ENCODE measurements at regions not wholly inside any gene's neighbourhood (a gene's known extent, or its start where the extent isn't known, plus 50 kb on each side); places are given as distances from the start of the nearest gene placed in this dataset.

- DNase-seq = no peak
Measured at GRCh38 chr4:66667249-66667648, 878.1 kb downstream of the CENPC start.

GRCh38 chr4:66662620-66663019 is 882.7 kb downstream of the CENPC start:
- DNase-seq = no peak

DNA sequence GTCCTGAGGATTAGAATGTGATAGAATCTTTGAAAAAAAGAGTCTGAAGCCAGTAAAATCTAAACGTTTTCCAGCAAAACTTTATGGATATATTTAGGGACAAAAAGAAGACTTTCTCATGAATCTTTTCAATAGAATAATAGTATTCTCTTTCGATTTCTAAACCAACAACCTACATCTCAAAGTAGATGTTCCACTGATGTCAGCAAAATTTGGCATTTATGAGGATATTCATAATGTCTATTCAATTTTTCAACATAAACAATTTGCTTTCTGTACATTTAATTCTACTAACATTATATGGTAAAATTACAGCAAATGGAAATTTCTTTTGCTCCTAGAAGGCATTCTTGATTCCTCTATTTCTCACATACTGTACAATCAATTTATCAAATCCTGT is 886.5 kb downstream of the CENPC start:
- DNase-seq = no peak

DNA sequence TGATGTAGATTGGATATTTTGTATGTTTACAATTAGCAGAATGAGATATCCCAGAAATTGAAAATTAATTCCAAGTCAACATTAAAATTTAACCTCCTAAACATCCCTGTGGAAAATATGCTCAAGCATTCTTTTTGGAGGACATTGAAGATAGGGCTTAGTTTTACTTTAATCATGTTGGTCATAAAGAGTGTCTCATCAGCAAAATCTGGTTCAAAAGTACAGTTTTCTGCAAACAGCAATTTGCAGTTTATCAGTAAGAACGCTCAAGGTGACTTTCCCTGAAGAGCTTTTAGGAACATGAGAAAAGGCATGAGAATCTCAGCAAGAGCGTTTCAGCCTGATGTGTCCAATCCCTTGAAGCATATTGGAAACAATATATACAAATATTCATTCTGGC is 889.8 kb downstream of the CENPC start:
- no peak for DNase-seq

GRCh38 chr4:66653937-66654336 is 891.4 kb downstream of the CENPC start:
- no peak for DNase-seq

DNA sequence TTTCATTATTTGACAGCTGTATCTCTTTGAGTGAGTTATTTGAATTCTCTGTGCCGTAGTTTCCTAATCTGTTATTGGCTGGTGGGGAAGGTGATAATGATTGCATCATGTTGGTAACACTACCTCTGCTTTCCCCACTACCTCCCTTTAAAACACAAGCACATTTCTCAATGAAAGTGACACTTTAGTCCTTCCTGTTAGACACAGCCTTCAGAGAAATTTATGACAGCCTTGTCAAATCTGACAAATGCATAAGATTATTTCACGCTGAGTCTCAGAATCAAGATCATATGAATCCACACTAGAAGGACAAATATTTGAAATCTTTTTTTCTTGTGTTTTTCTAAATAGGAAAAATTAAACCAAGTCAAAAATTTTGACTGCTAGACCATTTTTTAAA is 896.1 kb downstream of the CENPC start:
- DNase-seq = no peak

- no peak for DNase-seq
Measured at GRCh38 chr4:66647926-66648325, 897.4 kb downstream of the CENPC start.

- DNase-seq = no peak
Measured at GRCh38 chr4:66647476-66647875, 897.8 kb downstream of the CENPC start.

- DNase-seq = no peak
Measured at GRCh38 chr4:66640233-66640990, 904.9 kb downstream of the CENPC start.

DNA sequence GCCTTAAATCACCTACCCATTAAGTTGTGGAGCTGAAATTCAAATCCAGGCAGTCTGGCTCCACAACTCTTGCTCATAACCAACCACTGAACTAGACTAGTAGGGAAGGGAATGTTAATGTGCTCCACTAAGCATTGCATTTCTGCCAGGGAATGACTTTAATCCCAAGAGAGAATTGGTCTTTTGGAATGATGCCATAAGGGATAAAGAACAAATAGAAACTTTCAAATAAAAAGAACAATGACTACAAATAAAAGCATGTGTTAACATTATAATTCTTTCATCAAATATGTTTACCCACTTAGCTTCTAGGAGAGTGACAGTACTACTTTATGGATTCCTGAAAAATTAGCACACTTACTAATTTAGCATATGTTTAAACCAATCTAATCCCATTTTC is 905.9 kb downstream of the CENPC start:
- no peak for DNase-seq

DNA sequence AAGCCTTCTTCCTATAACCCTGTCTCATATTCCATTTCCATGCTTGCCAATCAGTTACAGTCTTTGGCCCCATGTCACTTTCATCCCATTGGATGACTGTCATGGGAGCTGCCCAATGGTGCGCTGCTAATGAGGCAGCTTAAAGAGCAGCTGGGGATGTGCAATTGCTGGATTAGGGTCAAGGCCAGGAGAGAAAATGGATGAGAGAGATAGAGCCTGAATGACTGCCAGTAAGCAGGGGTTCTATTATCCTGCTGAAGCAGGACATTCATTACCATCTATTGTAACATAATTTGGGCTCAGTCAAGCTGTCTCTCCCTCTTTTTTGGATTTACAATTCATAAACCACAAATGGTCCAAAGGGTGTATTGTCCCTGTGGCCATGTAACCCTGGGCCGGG is 909.0 kb downstream of the CENPC start:
- no peak for DNase-seq

DNA sequence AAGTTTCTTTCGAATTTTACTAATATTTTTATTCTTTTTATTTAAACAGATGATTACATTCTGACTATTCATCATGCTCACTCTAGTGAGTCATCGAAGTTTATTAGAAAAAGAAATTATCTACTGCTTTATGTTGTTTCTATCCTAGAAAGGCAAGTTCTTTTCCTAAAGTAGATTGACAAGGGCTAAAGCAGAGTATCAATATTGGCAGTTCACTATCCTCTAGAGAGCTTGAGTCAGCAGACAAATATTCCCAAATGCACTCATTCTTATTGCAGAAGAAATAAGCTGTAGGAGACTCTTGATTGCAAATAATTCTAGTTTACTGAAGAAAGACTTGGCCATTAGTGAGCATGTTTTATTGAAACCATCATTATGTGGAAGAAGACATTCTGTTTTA is 911.8 kb downstream of the CENPC start:
- no peak for DNase-seq

DNA sequence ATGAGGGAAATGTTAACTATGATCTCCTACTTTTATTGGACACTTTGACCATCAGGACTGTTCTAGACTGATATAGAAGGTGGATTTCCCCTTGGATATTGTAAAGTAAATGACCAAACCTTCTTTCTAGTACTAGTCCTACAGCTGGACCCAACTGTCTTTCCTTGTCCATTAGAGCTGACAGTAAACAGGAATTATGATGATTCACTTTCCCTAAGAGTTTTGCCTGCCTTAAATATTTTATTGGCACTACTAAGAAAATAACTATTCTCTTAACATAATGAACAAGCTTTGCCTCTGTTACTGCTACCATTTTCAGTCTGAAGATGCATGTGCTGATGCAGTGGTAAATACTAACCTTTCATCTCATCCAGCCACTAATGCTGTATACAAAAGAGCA is 915.4 kb downstream of the CENPC start:
- DNase-seq = no peak

DNA sequence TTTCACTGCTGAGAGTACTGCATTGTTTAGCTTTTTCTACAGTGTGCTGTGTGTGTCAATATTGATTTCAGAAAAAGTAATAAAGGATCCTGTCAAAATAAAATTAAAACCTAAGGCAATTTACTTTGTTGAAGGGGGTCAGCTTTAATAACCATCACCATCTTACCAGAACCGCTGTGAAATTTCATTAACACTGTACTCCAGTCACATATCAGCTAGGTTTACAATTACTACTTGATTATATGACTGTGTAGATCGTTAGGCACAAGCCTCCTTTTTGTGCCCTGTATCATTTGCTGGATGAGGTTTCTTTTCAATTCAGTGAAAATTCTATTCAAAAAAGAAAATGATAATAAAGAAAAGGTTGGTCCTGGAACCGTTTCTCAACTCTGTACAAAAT is 917.2 kb downstream of the CENPC start:
- DNase-seq = no peak

GRCh38 chr4:66625480-66625879 is 919.8 kb downstream of the CENPC start:
- DNase-seq = no peak

GRCh38 chr4:66613591-66613990 is 931.7 kb downstream of the CENPC start:
- no peak for DNase-seq

DNA sequence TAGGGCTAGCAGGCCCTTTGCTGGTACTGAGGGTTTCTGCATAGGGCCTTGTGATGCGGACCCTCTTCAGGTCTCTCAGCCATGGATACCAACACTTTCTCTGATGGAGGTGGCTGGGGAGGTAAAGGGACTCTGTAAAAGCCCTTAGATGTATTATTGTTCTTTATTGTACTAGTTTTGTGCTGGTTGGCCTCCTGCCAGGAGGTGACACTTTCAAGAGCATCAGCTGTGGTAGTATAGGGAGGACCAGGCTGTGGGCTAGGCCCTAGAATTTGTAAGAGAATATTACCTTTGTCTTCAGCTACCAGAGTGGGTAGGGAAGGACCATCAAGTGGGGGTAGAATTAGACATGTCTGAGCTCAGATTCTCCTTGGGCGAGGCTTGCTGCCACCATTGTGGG is 936.3 kb downstream of the CENPC start:
- no peak for DNase-seq

DNA sequence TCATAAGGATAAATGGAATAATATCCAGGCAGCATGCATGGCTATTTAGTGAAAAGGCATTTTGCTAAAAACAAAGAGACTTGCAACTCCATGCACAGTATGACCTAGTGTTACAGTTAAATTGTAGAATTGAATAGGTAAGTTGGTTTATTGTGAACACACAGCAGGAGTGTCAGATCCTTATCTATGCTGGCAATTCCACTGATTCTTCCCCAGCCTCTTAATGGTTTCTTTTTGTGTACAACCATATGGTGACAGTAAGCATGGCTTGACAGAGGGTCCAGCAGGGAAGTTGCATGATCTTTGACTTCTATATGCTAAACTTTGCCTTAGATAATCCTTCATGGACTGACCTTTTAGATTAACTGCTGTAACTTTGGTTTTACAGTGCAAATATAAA is 936.6 kb upstream of the EPHA5 start:
- no peak for DNase-seq

- no peak for DNase-seq
Measured at GRCh38 chr4:66606215-66606614, 935.9 kb upstream of the EPHA5 start.

DNA sequence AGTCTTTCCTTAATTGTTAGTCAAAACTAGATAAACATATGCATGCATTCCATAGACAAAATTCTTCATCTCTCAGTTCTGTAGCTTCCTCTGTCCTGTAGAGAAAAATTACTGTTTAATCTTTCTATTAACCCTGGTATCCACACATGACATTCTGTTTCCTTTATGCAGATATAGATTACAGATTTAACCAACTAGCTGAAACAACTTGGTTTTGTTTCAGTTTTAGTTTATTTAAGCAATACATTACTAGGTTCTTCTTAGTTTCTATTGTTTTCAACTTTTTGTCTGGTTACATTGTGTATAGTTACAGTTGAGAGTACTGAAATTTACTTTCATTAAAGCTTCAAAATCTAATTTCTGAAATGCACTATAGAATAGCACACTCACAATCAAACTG is 933.9 kb upstream of the EPHA5 start:
- DNase-seq = no peak

DNA sequence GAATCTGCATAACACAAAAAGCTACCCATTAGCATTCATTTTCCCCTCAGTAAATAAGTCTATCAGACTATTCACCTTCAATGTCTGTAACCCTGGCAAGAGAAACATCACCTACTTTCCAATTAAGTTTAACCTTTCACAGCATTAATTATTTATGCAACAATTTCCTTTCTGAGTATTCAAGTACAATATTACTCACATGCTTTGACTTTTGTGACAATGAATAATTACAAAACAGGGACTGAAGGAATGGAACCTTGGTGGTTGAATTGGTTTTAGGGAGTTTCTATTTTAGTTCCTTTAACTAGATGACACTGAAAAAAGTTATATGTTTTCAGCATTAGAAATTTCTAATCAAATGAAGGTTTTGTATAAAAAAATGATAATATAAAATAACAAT is 932.3 kb upstream of the EPHA5 start:
- DNase-seq = no peak

- DNase-seq = no peak
Measured at GRCh38 chr4:66591968-66592367, 921.7 kb upstream of the EPHA5 start.

- no peak for DNase-seq
Measured at GRCh38 chr4:66590488-66591215, 920.4 kb upstream of the EPHA5 start.

GRCh38 chr4:66589183-66589582 is 918.9 kb upstream of the EPHA5 start:
- no peak for DNase-seq

GRCh38 chr4:66585767-66586166 is 915.5 kb upstream of the EPHA5 start:
- DNase-seq = no peak
